ENCODE measurements at regions not wholly inside any gene's neighbourhood (a gene's known extent, or its start where the extent isn't known, plus 50 kb on each side); places are given as distances from the start of the nearest gene placed in this dataset.
"Not testable (repeated sequence)": the region's sequence is repeated elsewhere in the genome, so short reads cannot be mapped to it uniquely, and the experiment has no call there.

GRCh38 chr13:19050901-19051300 lies 130.7 kb downstream of the TUBA3C start:
- DNase-seq (ENCODE audit: low read depth) (no peak), FAIRE-seq (peak; percentile 36)
- H3K4me3 ChIP-seq (ENCODE audit: low read depth, low read length), result no peak overlapping the region
- no peaks in the 10 kb centered on the region for H3K36me3 ChIP-seq (ENCODE audit: control insufficient read depth, insufficient read depth, low read length)
- H3K27me3 ChIP-seq (ENCODE audit: control insufficient read depth, insufficient read depth, low read length), result no peaks in the 10 kb centered on the region
- TF ChIP-seq, protein P1, sequence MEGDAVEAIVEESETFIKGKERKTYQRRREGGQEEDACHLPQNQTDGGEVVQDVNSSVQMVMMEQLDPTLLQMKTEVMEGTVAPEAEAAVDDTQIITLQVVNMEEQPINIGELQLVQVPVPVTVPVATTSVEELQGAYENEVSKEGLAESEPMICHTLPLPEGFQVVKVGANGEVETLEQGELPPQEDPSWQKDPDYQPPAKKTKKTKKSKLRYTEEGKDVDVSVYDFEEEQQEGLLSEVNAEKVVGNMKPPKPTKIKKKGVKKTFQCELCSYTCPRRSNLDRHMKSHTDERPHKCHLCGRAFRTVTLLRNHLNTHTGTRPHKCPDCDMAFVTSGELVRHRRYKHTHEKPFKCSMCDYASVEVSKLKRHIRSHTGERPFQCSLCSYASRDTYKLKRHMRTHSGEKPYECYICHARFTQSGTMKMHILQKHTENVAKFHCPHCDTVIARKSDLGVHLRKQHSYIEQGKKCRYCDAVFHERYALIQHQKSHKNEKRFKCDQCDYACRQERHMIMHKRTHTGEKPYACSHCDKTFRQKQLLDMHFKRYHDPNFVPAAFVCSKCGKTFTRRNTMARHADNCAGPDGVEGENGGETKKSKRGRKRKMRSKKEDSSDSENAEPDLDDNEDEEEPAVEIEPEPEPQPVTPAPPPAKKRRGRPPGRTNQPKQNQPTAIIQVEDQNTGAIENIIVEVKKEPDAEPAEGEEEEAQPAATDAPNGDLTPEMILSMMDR (IDR thresholded peaks at IDR 0.05; ENCODE audit: insufficient read depth, low read length, severe bottlenecking), result no peak

GRCh38 chr13:19049624-19050023 lies 132.0 kb downstream of the TUBA3C start:
- DNase-seq (ENCODE audit: low read depth); H3K4me3 ChIP-seq (ENCODE audit: low read depth, low read length); H3K27me3 ChIP-seq (ENCODE audit: control insufficient read depth, insufficient read depth, low read length); H3K36me3 ChIP-seq (ENCODE audit: control insufficient read depth, insufficient read depth, low read length); FAIRE-seq: not testable (repeated sequence)

DNA sequence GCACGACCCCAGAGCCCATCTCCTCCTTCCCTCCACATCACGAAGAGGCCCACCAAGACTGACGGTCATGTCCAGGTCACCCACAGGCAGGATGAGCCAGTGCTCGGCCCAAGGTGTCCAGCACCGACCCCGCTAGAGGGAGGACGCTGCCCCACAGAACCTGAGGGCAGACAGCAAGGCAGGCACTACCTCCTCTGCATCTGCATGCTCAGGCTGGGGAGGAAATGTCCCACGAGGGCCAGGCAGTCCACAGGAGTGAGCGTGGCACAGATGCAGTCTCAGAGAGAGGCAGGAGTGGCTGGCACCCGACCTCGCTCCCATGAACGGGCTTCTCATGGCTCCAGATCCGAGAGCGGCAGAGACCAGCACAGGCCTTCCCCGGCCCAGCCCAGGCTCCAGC lies 133.2 kb downstream of the TUBA3C start:
- TF ChIP-seq, protein P1 (IDR thresholded peaks at IDR 0.05; ENCODE audit: insufficient read depth, low read length, severe bottlenecking), result no peak
- FAIRE-seq (peak; percentile 28), DNase-seq (ENCODE audit: low read depth) (no peak)
- Histone ChIP-seq H3K4me3 (ENCODE audit: low read depth, low read length) (no peak overlapping the region), H3K27me3 (ENCODE audit: control insufficient read depth, insufficient read depth, low read length) (no peaks in the 10 kb centered on the region), H3K36me3 (ENCODE audit: control insufficient read depth, insufficient read depth, low read length) (no peaks in the 10 kb centered on the region)

DNA sequence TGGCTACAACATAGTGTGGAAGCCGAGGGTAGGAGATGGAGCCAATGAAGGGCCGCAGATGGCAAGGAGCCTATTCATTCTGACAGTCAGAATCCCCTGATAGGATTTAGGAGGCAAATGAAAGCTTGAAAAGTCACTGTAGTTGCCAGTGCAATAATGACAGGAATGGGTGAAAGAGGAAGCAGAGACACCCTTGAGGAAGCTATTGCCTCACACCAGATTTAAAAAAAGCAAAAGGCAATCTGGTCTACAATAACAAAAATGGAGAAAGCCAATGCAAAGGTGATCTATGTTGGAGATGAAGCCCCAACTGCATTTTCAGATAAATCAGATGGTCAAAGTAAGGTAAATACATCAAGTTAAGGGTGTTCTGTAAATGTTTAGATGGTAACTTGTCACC lies 158.5 kb downstream of the TUBA3C start:
- DNase-seq (ENCODE audit: low read depth) (no peak), FAIRE-seq (no peak)
- no peaks in the 10 kb centered on the region for H3K36me3 ChIP-seq (ENCODE audit: control insufficient read depth, insufficient read depth, low read length)
- H3K27me3 ChIP-seq (ENCODE audit: control insufficient read depth, insufficient read depth, low read length), result no peaks in the 10 kb centered on the region
- H3K4me3 ChIP-seq (ENCODE audit: low read depth, low read length), result no peak overlapping the region
- TF ChIP-seq, protein P1 (IDR thresholded peaks at IDR 0.05; ENCODE audit: insufficient read depth, low read length, severe bottlenecking), result no peak

DNA sequence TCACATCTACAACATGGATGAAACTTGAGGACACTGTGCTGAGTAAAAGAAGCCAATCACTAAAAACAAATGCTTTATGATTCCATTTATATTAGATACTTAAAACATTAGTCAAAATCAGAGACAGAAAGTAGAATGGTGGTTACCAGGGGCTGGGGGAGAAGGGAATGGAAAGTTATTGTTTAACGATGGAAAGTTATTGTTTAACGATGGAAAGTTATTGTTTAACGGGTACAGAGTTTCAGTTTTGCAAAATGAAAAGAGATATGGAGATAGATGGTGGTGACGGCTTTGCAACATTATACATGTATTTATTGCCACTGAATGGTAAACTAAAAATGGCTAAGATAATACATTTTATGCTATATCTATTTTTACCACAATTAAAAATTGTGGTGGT lies 160.6 kb downstream of the TUBA3C start:
- Histone ChIP-seq H3K4me3 (ENCODE audit: low read depth, low read length) (no peak overlapping the region), H3K36me3 (ENCODE audit: control insufficient read depth, insufficient read depth, low read length) (no peaks in the 10 kb centered on the region), H3K27me3 (ENCODE audit: control insufficient read depth, insufficient read depth, low read length) (no peaks in the 10 kb centered on the region)
- FAIRE-seq, result no peak
- TF ChIP-seq, protein P1 (IDR thresholded peaks at IDR 0.05; ENCODE audit: insufficient read depth, low read length, severe bottlenecking), result no peak
- no peak for DNase-seq (ENCODE audit: low read depth)

- DNase-seq (ENCODE audit: low read depth) (no peak), FAIRE-seq (no peak)
- H3K27me3 ChIP-seq (ENCODE audit: control insufficient read depth, insufficient read depth, low read length), result no peaks in the 10 kb centered on the region
- no peaks in the 10 kb centered on the region for H3K36me3 ChIP-seq (ENCODE audit: control insufficient read depth, insufficient read depth, low read length)
- no peak overlapping the region for H3K4me3 ChIP-seq (ENCODE audit: low read depth, low read length)
- TF ChIP-seq, protein P1 (IDR thresholded peaks at IDR 0.05; ENCODE audit: insufficient read depth, low read length, severe bottlenecking), result no peak
Measured at GRCh38 chr13:18998389-18998788, 183.2 kb downstream of the TUBA3C start.

Measured in bronchial epithelial cell (primary cell).